IPS DF 19.7 (cell line): ENCODE measurements at regions not wholly inside any gene's neighbourhood (a gene's known extent, or its start where the extent isn't known, plus 50 kb on each side); places are given as distances from the start of the nearest gene placed in this dataset.

Experiments
- DNase-seq: peaks from one replicate; pipeline ENCODE4 v3.0.0-alpha.2; 2013; ENCODE audit warnings: low read depth, low spot score

- DNase-seq: no peak
These were observed 371.4 kb downstream of the TMEM232 start for GRCh38 chr5:110354915-110355644.

DNA sequence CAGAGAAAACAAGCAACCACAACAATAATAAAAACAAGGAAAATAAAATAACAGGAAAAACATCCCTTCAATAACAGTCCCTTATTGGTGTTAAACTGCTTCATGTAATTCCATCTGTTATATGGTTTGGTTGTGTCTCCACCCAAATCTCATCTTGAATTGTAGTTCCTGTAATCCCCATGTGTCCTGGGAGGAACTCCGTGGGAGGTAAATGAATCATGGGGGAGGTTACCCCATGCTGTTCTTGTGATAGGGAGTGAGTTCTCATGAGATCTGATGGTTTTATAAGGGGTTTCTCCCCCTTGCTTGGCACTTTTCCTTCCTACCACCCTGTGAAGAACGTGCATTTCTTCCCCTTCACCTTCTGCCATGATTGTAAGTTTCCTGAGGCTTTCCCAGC is 369.8 kb downstream of the TMEM232 start:
- no peak for DNase-seq

- no peak for DNase-seq
These were observed 367.2 kb downstream of the TMEM232 start for GRCh38 chr5:110359221-110359620.

- no peak for DNase-seq
These were observed 365.0 kb downstream of the TMEM232 start for GRCh38 chr5:110361471-110361870.

DNA sequence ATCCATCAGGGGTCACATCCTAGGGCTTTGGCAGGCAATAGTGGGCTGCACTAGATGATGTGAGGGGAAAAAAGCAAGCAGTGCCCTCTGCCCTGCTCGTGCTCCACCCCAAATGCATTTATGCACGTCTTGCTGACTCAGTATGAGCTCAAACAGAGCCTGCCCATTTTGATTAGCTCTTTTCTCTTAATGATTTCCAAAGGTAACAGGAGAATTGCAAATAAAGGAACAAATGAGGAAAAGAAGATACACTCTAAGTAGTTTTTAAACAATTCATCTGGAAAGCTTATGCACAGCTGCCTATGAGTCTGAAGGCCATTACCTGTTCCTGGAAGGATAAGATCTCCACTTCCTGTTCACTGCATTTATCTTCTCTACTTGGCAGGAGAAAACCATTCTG is 364.2 kb downstream of the TMEM232 start:
- DNase-seq: no peak

- DNase-seq: no peak
These were observed 359.8 kb downstream of the TMEM232 start for GRCh38 chr5:110366716-110367115.
